Progenitor cell of endocrine pancreas (in vitro differentiated cells): ENCODE measurements at regions not wholly inside any gene's neighbourhood (a gene's known extent, or its start where the extent isn't known, plus 50 kb on each side); places are given as distances from the start of the nearest gene placed in this dataset.

Source experiments
- DNase-seq: peaks from one replicate; pipeline ENCODE4 v3.0.0; 2021; ENCODE audit warnings: low spot score; ENCODE audit not compliant: unreplicated experiment
- H3K27ac Mint-ChIP-seq: 2 replicates; pipeline ENCODE4 v1.8.0; 2021; ENCODE audit warnings: mild to moderate bottlenecking, moderate library complexity, mixed read lengths
- H3K27me3 Mint-ChIP-seq: 2 replicates; pipeline ENCODE4 v1.8.0; 2021; ENCODE audit warnings: mixed read lengths
- H3K36me3 Mint-ChIP-seq: 2 replicates; pipeline ENCODE4 v1.8.0; 2022; ENCODE audit warnings: mixed read lengths; ENCODE audit not compliant: insufficient read depth
- H3K4me1 Mint-ChIP-seq: 2 replicates; pipeline ENCODE4 v1.8.0; 2021; ENCODE audit warnings: low read depth, mixed read lengths
- H3K4me3 Mint-ChIP-seq: 2 replicates; pipeline ENCODE4 v1.8.0; 2021; ENCODE audit warnings: low read depth, mild to moderate bottlenecking, moderate library complexity, mixed read lengths
- H3K9me3 Mint-ChIP-seq: 2 replicates; pipeline ENCODE4 v1.8.0; 2021; ENCODE audit warnings: low read depth, mixed read lengths
- TF ChIP-seq, protein P1 (sequence below): fragments of 200-600 bp; sonication (generic); IDR thresholded peaks from one replicate; pipeline ENCODE4 v1.5.0; 2021; ENCODE audit warnings: antibody characterized with exemption, mild to moderate bottlenecking; ENCODE audit not compliant: unreplicated experiment

DNA sequence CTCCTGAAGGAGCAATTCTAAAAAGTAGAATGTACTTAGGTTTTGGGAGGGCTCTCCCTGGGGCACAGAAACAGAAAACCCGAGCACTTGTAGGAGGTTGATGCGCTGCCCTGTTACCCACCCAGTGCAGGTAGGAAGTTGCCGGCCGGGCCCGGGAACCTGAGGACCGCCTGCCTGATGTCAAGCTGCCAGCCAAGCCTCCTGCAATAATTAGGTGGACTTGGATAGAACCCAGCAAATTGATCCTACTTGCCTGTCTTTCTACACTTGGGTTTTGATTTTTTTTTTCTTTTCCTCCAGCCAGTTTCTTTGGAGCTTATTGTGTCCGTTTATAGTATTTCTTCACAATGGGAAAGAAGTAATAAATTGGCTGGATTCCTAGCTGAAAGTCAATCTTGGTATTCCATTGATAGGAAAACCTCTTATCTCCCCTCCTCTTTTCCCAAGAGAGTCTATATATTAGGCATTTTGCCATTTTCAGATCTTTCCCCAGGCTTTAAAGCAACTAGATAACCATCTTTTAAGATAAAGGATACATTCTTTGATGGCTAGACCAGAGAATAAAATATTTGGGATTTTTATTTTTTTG lies 78.3 kb upstream of the FYN start:
- Mint-ChIP-seq H3K27ac (no peak overlapping the region), H3K27me3 (peaks cover 25% of the 10 kb centered on the region), H3K4me1 (no peaks in the 10 kb centered on the region), H3K4me3 (no peak overlapping the region), H3K9me3 (no peaks in the 10 kb centered on the region), H3K36me3 (no peaks in the 10 kb centered on the region)
- DNase-seq = no peak
- TF ChIP-seq, protein P1, sequence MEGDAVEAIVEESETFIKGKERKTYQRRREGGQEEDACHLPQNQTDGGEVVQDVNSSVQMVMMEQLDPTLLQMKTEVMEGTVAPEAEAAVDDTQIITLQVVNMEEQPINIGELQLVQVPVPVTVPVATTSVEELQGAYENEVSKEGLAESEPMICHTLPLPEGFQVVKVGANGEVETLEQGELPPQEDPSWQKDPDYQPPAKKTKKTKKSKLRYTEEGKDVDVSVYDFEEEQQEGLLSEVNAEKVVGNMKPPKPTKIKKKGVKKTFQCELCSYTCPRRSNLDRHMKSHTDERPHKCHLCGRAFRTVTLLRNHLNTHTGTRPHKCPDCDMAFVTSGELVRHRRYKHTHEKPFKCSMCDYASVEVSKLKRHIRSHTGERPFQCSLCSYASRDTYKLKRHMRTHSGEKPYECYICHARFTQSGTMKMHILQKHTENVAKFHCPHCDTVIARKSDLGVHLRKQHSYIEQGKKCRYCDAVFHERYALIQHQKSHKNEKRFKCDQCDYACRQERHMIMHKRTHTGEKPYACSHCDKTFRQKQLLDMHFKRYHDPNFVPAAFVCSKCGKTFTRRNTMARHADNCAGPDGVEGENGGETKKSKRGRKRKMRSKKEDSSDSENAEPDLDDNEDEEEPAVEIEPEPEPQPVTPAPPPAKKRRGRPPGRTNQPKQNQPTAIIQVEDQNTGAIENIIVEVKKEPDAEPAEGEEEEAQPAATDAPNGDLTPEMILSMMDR = no peak

DNA sequence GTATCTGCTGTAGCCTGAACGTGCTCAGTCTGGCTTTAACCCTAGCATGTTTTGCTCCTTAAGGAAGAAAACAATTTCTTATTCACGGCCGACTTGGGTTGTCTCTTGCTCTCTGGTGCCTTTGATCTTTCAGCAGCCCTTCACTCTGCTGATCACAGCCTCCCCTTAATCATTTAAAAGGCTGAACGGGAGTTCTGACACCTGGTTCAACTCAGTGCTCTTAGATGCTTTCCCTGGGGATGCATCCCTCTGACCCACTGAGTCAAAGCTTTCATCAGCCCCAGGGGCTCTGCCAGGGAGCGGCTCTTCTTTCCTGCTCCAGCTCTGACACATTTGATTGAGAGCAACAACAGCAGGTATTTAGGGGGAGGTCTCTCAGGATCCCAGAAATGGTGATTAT lies 79.0 kb upstream of the FYN start:
- H3K9me3 Mint-ChIP-seq = no peaks in the 10 kb centered on the region
- peaks cover 25% of the 10 kb centered on the region for H3K27me3 Mint-ChIP-seq
- no peak overlapping the region for H3K4me3 Mint-ChIP-seq
- H3K4me1 Mint-ChIP-seq = no peaks in the 10 kb centered on the region
- H3K36me3 Mint-ChIP-seq = no peaks in the 10 kb centered on the region
- TF ChIP-seq, protein P1 = no peak
- DNase-seq = no peak
- H3K27ac Mint-ChIP-seq = no peak overlapping the region

DNA sequence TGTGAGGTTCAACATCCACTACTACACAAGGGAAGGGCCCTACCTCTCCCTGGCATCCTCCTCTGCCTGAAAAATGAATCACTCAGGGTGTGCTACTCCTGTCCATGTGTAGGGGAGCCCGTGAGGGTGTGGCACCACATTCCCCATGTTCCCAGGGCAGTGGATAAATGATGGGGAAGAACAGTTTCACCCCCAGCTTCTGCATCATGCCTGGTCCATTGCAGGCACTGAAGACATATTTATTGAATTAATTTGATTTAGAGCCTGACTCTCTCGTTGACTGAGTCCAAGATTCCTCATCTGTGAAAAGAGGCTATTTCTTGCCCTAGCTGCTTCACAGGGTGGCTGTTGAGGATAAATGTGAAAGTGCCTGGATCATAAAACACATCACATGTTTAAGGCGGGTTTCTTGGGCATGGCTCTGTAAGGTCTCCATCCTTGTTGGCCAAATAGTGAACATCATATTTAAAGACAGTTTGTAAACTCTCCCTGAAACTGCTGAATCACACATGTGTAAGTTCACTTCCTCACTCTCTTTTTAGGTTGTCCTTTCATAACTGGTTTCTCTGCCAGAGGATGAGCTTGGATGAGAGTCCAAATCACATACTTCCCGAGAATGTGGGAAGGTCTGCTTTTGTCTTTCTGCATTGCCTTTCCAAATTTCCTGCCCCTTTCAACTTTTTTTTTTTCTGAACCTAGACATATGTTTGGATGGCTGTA lies 79.7 kb upstream of the FYN start:
- Mint-ChIP-seq H3K27ac (no peak overlapping the region), H3K36me3 (no peaks in the 10 kb centered on the region), H3K27me3 (peaks cover 23% of the 10 kb centered on the region), H3K9me3 (no peaks in the 10 kb centered on the region), H3K4me3 (no peak overlapping the region), H3K4me1 (no peaks in the 10 kb centered on the region)
- TF ChIP-seq, protein P1 = no peak
- DNase-seq = no peak

DNA sequence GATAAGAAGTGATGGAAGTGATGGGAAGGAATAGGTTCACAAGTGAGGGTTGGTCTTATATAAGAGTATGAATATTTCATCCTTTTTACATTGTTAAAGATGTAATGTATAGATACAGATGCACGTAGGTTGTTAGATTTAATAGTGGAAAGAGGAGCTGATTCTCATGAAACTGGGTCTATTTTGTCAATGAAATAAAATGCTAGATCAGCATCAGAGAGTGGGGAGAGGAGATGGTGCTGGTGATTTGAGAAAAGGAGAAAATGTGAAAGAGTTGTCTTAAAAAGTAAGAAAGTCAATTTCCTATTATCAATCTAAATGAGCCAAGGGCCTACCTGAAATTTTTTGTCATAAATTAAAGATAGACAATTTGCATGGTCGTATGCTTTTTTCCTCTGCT lies 82.8 kb upstream of the FYN start:
- no peaks in the 10 kb centered on the region for H3K9me3 Mint-ChIP-seq
- TF ChIP-seq, protein P1 = no peak
- no peak for DNase-seq

DNA sequence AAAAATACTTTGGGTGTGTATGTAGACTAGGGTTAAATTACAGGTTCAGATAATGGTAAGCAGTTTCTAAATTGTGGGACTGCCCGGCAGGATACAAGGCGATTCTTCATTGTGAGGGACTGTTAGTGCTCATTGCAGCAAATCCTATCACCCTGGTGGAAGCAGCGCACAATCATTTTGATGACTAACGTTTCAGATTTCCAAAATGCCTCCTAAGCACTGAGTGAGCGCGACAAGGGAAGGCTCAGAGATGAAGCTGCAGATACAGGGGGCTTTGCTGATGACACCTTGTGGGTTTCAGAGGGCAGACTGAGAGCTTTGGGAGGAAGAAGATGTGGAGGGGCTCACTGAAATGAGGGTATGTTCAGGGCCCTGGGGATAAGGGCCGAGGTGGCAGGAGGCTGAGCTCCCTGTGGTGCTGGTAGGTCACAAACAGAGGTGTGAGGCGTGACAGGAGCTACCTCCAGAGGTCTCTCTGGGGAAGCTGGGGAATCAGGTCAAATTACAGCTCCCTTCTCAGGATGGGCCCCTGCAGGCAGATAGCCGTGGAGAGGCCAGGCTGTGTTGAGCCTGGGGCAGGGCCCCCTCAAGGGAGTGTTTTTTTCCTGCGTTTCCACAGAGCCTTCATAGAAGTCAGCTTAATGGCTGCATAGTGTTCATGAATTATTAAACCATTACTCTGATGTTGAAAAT lies 84.5 kb upstream of the FYN start:
- H3K4me1 Mint-ChIP-seq = peaks cover 2% of the 10 kb centered on the region

More for the DNA sequence above, 82.8 kb upstream of the FYN start:
- no peak overlapping the region for H3K27ac Mint-ChIP-seq
- no peaks in the 10 kb centered on the region for H3K36me3 Mint-ChIP-seq
- peaks cover 18% of the 10 kb centered on the region for H3K27me3 Mint-ChIP-seq
- H3K4me1 Mint-ChIP-seq = peaks cover 2% of the 10 kb centered on the region
- H3K4me3 Mint-ChIP-seq = no peak overlapping the region

More for the DNA sequence above, 84.5 kb upstream of the FYN start:
- Mint-ChIP-seq H3K4me3 (no peak overlapping the region), H3K9me3 (peaks cover 3% of the 10 kb centered on the region), H3K27me3 (peaks cover 9% of the 10 kb centered on the region), H3K27ac (no peak overlapping the region), H3K36me3 (no peaks in the 10 kb centered on the region)
- no peak for DNase-seq
- TF ChIP-seq, protein P1 = no peak
